ENCODE measurements at regions not wholly inside any gene's neighbourhood (a gene's known extent, or its start where the extent isn't known, plus 50 kb on each side); places are given as distances from the start of the nearest gene placed in this dataset.

GRCh38 chr5:84632418-84632817 lies 247.7 kb upstream of the EDIL3 start:
- no peak overlapping the region for H3K27ac ChIP-seq
- no peak for TF ChIP-seq CTCF (conservative IDR thresholded peaks at IDR 0.05)

GRCh38 chr5:84628918-84629317 lies 244.2 kb upstream of the EDIL3 start:
- H3K27ac ChIP-seq = no peak overlapping the region
- TF ChIP-seq CTCF (conservative IDR thresholded peaks at IDR 0.05) = no peak

GRCh38 chr5:84623019-84623418 lies 238.3 kb upstream of the EDIL3 start:
- no peak overlapping the region for H3K27ac ChIP-seq
- TF ChIP-seq CTCF (conservative IDR thresholded peaks at IDR 0.05) = no peak

- H3K27ac ChIP-seq = no peak overlapping the region
- no peak for TF ChIP-seq CTCF (conservative IDR thresholded peaks at IDR 0.05)
Observed at GRCh38 chr5:84622461-84622860, 237.8 kb upstream of the EDIL3 start.

- no peak overlapping the region for H3K27ac ChIP-seq
- no peak for TF ChIP-seq CTCF (conservative IDR thresholded peaks at IDR 0.05)
Observed at GRCh38 chr5:84618262-84618661, 233.6 kb upstream of the EDIL3 start.

- no peak for TF ChIP-seq CTCF (conservative IDR thresholded peaks at IDR 0.05)
- H3K27ac ChIP-seq = no peak overlapping the region
Observed at GRCh38 chr5:84614906-84615305, 230.2 kb upstream of the EDIL3 start.

- TF ChIP-seq CTCF (conservative IDR thresholded peaks at IDR 0.05) = no peak
- H3K27ac ChIP-seq = no peak overlapping the region
Observed at GRCh38 chr5:84606784-84607183, 222.1 kb upstream of the EDIL3 start.

GRCh38 chr5:84605241-84605640 lies 220.6 kb upstream of the EDIL3 start:
- no peak overlapping the region for H3K27ac ChIP-seq
- TF ChIP-seq CTCF (conservative IDR thresholded peaks at IDR 0.05) = no peak
